HFF-Myc (cell line): ENCODE measurements at regions not wholly inside any gene's neighbourhood (a gene's known extent, or its start where the extent isn't known, plus 50 kb on each side); places are given as distances from the start of the nearest gene placed in this dataset.

Experiments used
- DNase-seq: peaks from one replicate; pipeline ENCODE4 v3.0.0-alpha.2; 2011; ENCODE audit warnings: low read depth; ENCODE audit errors: extremely low read depth
- H3K4me3 ChIP-seq: replicated peaks from 2 replicates; pipeline ENCODE4 v1.5.1; 2011; ENCODE audit warnings: low read depth, mild to moderate bottlenecking, control low read depth, low read length
- CTCF ChIP-seq: IDR thresholded peaks from 2 replicates; pipeline ENCODE4 v1.5.1; 2012; ENCODE audit warnings: mild to moderate bottlenecking, low read depth, low read length, control low read depth; ENCODE audit errors: missing control alignments

- no peak overlapping the region for H3K4me3 ChIP-seq
- TF ChIP-seq CTCF: no peak
- DNase-seq: no peak
Observed at GRCh38 chr1:67571901-67572593, 113.0 kb upstream of the GADD45A start.

- TF ChIP-seq CTCF: no peak
- DNase-seq: no peak
- H3K4me3 ChIP-seq: no peak overlapping the region
Observed at GRCh38 chr1:67572594-67573221, 112.3 kb upstream of the GADD45A start.

GRCh38 chr1:67573311-67573872 is 111.6 kb upstream of the GADD45A start:
- no peak for DNase-seq
- no peak overlapping the region for H3K4me3 ChIP-seq
- TF ChIP-seq CTCF: no peak

GRCh38 chr1:67574221-67574620 is 110.8 kb upstream of the GADD45A start:
- DNase-seq: no peak
- no peak for TF ChIP-seq CTCF
- no peak overlapping the region for H3K4me3 ChIP-seq

GRCh38 chr1:67575861-67576260 is 109.1 kb upstream of the GADD45A start:
- DNase-seq: no peak
- no peak for TF ChIP-seq CTCF
- no peak overlapping the region for H3K4me3 ChIP-seq

GRCh38 chr1:67576474-67576873 is 108.5 kb upstream of the GADD45A start:
- DNase-seq: no peak
- TF ChIP-seq CTCF: no peak

More at GRCh38 chr1:67576474-67576873, 108.5 kb upstream of the GADD45A start:
- no peak overlapping the region for H3K4me3 ChIP-seq
